HG03039 (cell line): ENCODE measurements at regions not wholly inside any gene's neighbourhood (a gene's known extent, or its start where the extent isn't known, plus 50 kb on each side); places are given as distances from the start of the nearest gene placed in this dataset.
"Not testable (repeated sequence)": the region's sequence is repeated elsewhere in the genome, so short reads cannot be mapped to it uniquely, and the experiment has no call there.

Experiments
- ATAC-seq: cut with Tn5 transposase; IDR thresholded peaks from one replicate; pipeline ENCODE4 v1.9.1; 2021; ENCODE audit warnings: mild to moderate bottlenecking, moderate library complexity; ENCODE audit not compliant: unreplicated experiment

DNA sequence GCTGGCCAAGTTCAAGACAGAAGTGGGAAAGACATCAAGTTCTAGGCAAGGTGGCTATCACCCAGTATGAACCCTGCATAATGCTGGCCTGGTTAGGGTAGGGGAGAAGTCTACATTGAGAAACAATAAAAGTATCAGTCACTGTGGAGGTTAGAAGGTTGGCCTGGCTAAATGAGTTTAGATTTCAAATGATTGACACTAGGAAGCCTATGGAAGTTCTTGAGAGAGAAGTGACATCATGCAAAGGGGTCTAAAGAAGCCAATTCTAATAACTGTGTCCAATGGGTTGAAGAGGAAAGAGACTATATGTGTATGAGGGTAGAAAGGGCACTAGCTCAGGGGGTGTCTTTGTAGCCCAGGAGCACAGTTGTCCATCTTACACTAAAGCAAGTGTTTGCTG, 98.5 kb upstream of the MBIP start:
- no peak for ATAC-seq

DNA sequence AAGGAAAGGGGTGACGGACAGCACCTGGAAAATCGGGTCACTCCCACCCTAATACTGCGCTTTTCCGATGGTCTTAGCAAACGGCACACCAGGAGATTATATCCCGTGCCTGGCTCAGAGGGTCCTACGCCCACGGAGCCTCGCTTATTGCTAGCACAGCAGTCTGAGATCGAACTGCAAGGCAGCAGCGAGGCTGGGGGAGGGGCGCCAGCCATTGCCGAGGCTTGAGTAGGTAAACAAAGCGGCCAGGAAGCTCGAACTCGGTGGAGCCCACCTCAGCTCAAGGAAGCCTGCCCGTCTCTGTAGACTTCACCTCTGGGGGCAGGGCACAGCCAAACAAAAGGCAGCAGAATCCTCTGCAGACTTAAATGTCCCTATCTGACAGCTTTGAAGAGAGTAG, 91.5 kb upstream of the MBIP start:
- not testable (repeated sequence) for ATAC-seq

DNA sequence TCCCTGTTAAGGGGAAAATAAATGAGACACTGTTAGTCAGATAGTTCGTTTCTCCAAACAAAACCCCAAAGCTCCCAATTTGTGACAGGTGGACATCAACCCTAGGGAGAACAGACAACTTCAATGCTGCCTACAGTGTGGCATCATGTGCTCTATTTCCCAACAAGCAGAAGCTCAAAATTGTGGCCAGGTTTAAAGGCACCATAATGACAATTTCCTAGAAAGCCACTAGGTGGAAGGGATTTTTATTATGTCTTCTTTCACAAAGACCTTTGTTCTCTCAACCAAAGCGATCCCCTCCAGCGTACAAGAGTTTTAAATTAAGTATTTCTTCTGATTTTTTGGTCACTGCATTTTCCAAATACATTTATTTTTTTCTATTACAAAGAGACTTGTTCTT, 88.0 kb upstream of the MBIP start:
- no peak for ATAC-seq

DNA sequence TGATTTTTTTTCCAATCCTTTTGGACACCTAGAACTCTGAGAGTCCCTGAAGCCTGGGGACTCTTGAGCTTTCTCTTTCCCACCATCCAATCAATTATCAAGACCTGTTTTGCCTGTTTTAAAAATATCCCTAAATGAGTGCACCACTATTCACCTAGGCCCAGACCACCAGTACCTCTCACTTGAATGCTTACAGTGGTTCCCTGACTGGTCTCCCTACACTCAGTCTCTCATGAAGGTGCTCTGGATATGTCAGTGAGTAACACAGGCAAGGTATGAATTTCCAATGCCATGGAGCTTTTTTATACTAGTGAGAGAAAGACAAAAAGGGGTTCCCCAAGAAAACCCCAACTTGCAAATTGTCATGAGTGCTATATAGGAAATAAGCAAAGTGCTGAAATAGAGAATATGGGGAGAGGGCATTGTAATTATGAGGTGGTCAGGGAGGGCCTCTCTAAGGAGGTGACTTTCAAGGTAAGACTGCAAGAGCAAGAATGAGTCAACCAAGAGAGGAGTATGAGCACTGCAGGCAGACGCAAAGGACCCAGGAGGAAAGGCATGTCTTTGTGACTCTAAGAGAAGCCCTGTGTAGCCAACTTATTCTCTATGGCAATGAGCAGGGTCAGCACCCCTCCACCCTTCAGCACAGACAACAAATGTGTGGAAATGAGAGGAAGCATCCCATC, 85.3 kb upstream of the MBIP start:
- no peak for ATAC-seq

DNA sequence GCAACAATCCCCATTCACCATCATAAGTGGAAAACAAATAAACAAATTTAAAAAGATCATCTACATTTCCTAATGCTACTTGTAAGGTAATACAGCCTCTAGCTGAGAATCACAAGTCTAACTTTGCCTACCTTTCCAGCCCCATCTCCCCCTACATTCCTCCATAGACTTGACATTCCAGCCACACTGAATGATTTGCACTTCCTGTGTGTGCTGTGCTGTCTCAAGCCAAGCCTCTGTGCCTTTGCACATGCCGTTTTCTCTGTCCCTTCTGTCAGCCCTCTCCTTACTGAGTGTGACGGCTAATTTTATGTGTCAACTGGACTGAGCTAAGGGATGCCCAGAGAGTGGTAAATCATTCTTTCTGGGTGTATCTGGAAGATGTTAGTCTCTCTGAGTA, 82.4 kb upstream of the MBIP start:
- no peak for ATAC-seq

DNA sequence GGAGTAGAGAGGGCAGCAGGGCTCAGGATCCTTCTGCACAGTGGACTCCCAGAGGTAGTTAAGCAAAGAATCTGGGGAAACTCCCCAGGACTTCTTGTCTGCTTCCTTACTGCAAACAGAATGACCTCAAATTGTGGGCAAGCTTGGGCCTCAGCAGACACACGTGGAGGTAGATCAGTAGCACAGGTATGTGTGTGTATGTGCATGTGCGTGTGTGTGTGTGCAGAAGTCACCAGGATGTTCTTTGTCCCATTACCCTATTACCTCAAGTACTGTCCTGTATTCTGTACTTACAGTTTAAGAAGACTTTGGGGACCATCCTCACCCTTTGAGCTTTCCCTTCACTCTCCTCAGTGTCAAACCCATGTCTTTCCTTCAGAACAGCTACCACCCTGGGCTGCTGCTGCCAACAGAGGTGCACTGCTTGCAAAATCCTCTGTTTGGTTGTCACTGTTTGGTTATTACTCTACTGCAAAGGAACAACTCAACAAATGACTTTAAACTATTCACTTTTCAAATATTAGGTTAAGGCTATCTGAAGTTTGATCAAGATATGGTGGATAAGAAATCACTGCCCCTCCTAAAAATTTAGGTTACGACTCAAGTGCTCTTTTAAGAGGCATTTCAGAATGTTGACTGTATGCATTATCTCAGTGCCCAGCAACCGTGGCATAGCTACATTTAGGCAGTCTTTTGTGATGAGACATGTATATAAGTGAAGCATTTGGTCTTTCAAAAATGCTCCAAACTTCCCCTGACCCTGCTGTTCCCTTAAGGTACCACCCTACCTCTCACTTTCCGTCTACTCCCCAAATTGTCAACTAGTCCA, 78.2 kb upstream of the MBIP start:
- ATAC-seq: no peak

DNA sequence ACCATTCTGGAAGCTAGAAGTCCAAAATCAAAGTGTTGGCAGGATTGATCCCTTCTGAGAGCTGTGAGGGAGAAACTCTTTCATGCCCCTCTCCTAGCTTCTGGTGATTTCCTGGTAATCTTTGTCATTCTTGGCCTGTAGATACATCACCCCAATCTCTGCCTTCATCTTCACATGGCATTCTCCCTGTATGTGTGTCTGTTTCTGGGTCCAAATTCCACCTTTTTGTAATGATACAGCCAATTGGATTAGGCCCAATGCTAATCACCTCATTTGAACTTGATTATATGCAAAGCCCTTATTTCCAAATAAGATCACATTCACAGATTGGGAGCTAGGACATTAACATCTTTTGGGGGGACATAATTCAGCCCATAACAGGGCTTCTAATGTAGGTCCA, 76.9 kb upstream of the MBIP start:
- ATAC-seq: no peak

DNA sequence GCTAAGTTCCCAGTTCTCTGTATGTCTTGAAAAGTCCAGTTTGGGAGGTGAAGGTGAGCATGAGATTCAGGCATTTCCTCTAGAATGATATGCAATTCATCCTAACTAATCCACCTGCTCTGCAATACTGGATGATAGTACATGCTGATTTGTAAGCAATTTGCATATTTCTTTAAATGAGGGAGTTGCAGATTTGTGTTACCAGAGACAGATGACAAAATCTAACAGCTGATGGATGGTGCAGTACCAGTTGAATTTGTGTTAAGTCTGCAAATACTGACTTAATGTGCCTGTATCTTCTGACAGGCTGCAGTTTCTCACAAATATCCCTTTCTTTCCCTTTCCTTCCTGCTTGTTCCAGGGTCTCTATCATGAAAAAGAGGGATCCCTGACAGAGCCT, 76.4 kb upstream of the MBIP start:
- no peak for ATAC-seq

DNA sequence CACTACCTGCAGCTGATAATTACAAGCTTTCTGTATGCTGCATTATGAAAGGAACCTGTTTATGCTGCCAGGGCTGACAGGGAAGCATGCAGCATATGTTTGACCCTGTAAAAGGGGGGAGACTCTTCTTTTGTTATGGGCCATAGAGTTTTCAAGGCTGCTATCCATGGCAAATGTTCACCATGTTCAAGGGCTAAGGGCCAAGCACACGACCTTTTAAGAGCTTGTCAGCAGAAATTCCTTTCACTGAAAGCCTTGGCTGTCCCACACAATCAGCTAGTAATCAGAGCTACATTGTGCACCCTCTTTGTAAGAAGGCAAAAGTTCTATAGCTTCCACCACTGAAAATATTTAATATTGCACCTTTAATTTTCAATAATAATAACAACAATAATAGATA, 74.2 kb upstream of the MBIP start:
- no peak for ATAC-seq

DNA sequence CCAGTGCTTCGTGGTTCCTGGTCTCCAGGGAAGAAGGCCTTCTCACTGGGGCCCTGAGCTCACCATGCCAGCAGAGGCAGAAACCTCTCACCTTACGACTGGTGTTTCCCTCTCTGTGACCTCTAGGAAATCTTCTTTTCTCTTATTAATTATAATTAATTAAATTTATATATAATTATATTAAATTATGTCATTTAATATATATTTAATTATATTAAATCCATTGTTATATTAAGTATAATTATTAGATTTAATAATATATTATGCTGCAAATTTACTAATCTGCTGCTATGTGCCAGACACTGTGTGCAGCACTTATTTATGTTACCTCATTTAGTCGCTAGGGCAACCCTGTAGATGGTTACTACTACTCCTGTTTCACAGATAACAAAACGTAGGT, 70.3 kb upstream of the MBIP start:
- no peak for ATAC-seq

DNA sequence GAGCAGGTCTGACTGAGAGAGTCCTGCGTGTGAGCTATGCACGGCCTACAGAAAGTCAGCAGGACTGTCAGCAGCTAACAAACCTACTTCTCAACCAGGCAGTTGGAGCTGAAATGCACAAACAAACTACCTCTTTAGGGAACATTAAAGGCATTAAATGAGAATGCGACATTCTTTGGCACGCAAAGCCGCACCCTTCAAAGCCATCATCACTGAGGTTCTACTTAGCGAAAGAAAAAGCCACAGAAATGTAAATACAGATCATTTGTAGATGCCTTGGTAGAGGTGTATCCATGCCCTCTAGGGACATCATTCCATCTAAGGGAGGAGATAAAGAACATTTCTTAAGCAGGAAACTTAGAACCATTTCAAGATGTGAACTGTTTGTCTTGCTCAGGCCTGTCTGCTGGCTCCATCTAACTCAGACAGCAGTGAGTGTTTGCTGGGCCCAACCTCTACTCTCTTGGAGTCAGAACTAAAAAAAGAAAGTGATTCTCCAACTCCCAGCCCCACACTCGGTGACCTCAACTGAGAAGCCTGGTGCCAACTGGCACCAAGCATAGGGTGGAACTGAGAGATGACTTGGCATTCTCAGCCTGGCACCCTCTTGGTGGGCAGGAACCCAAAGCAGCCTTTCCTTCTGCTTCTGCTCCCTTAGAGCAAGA, 63.5 kb upstream of the MBIP start:
- no peak for ATAC-seq

DNA sequence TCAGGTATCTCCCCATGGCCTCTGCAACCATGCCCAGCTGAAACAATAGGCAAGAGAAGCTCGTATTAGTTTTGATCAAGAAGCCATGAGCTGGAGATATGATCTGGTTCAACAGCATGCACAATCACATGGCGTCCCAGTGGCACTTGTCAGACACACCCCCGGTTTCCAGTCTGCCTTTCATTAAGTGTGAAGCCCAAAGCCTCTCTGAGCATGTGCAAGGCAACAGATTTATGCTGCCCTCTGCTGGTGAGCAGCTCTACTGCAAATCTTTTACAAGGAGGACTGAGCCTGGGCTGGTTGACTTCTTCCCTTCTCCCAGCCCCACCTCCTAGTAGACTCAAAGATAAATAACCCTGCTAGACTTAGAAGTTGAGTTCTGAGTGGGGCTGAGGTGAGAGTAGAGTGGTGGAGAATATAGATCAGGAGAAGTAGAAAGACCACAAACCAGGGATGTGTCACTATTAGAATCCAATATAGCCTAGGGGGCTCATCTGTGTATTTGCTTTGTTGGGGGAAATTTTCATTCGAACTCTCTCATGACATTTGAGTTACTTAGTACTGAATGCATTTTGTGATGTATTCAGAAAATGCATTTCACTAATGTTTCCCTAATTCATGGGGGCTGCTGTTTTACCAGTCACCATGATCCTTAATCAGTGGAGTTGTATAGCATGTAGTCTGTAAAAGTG, 53.7 kb upstream of the MBIP start:
- peak; percentile 96 for ATAC-seq
